ENCODE measurements at regions not wholly inside any gene's neighbourhood (a gene's known extent, or its start where the extent isn't known, plus 50 kb on each side); places are given as distances from the start of the nearest gene placed in this dataset.
A peak's percentile ranks its signal among the peaks of the same experiment; 100 is the strongest.

- no peak for TF ChIP-seq CTCF (IDR thresholded peaks at IDR 0.05)
- Mint-ChIP-seq H3K27me3 (ENCODE audit: insufficient read depth) (peaks cover 1% of the 10 kb centered on the region; the same call in 1 of the 2 replicates), H3K27ac (peak overlapping the region; percentile 4), H3K4me1 (ENCODE audit: low read depth) (peaks cover 64% of the 10 kb centered on the region), H3K36me3 (ENCODE audit: low read depth) (peaks cover 22% of the 10 kb centered on the region), H3K4me3 (no peak overlapping the region), H3K9me3 (peaks cover 23% of the 10 kb centered on the region)
- DNase-seq, result no peak
Measured at GRCh38 chr12:92597118-92597517, 105.7 kb upstream of the PLEKHG7 start.

- Mint-ChIP-seq H3K27ac (peak overlapping the region; percentile 4), H3K4me1 (ENCODE audit: low read depth) (peaks cover 59% of the 10 kb centered on the region), H3K27me3 (ENCODE audit: insufficient read depth) (peaks cover 1% of the 10 kb centered on the region; the same call in 1 of the 2 replicates), H3K4me3 (peak overlapping the region; percentile 22; the same call in 1 of the 2 replicates), H3K9me3 (peaks cover 18% of the 10 kb centered on the region), H3K36me3 (ENCODE audit: low read depth) (peaks cover 17% of the 10 kb centered on the region)
- TF ChIP-seq CTCF (IDR thresholded peaks at IDR 0.05), result no peak
- peak; percentile 46 for DNase-seq
Measured at GRCh38 chr12:92596383-92596782, 106.4 kb upstream of the PLEKHG7 start.

DNA sequence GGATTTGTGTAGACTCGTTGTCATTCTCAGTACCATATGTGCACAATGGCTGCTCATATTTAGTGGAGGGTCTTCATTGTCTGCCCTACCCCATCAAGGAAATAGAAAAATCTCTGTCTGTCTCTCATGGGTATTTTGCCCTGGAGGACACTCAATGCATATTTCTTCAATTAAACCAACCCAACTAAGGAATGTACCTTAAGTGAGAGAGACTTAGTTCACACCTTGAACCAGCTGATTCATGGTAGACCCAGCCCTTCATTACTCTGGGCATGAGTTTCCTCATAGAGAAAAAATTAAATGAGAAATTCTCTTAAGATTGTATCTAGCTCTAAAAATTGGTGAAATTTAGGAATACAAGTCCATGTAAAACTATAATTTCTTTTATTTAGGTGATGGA, 107.1 kb upstream of the PLEKHG7 start:
- peaks cover 59% of the 10 kb centered on the region for H3K4me1 Mint-ChIP-seq (ENCODE audit: low read depth)
- no peak for TF ChIP-seq CTCF (IDR thresholded peaks at IDR 0.05)
- DNase-seq, result no peak
- H3K9me3 Mint-ChIP-seq, result peaks cover 13% of the 10 kb centered on the region
- H3K36me3 Mint-ChIP-seq (ENCODE audit: low read depth), result peaks cover 10% of the 10 kb centered on the region
- no peak overlapping the region for H3K4me3 Mint-ChIP-seq
- H3K27ac Mint-ChIP-seq, result no peak overlapping the region
- H3K27me3 Mint-ChIP-seq (ENCODE audit: insufficient read depth), result no peaks in the 10 kb centered on the region; the same call in 1 of the 2 replicates

GRCh38 chr12:92593734-92594402, 108.9 kb upstream of the PLEKHG7 start:
- no peak for TF ChIP-seq CTCF (IDR thresholded peaks at IDR 0.05)
- peak overlapping the region; percentile 71 for H3K27ac Mint-ChIP-seq

GRCh38 chr12:92585115-92585727, 117.6 kb upstream of the PLEKHG7 start:
- no peak for DNase-seq
- no peak for TF ChIP-seq CTCF (IDR thresholded peaks at IDR 0.05)
- Mint-ChIP-seq H3K36me3 (ENCODE audit: low read depth) (peaks cover 21% of the 10 kb centered on the region), H3K9me3 (peaks cover 15% of the 10 kb centered on the region), H3K4me1 (ENCODE audit: low read depth) (peaks cover 10% of the 10 kb centered on the region), H3K27ac (no peak overlapping the region), H3K4me3 (no peak overlapping the region), H3K27me3 (ENCODE audit: insufficient read depth) (no peaks in the 10 kb centered on the region)

More at GRCh38 chr12:92593734-92594402, 108.9 kb upstream of the PLEKHG7 start:
- H3K4me3 Mint-ChIP-seq, result peak overlapping the region; percentile 45
- no peaks in the 10 kb centered on the region for H3K27me3 Mint-ChIP-seq (ENCODE audit: insufficient read depth)
- peak; percentile 92 for DNase-seq
- H3K4me1 Mint-ChIP-seq (ENCODE audit: low read depth), result peaks cover 58% of the 10 kb centered on the region
- no peaks in the 10 kb centered on the region for H3K9me3 Mint-ChIP-seq
- H3K36me3 Mint-ChIP-seq (ENCODE audit: low read depth), result no peaks in the 10 kb centered on the region

Data from HFFc6 (cell line).